ENCODE measurements at regions not wholly inside any gene's neighbourhood (a gene's known extent, or its start where the extent isn't known, plus 50 kb on each side); places are given as distances from the start of the nearest gene placed in this dataset.

DNA sequence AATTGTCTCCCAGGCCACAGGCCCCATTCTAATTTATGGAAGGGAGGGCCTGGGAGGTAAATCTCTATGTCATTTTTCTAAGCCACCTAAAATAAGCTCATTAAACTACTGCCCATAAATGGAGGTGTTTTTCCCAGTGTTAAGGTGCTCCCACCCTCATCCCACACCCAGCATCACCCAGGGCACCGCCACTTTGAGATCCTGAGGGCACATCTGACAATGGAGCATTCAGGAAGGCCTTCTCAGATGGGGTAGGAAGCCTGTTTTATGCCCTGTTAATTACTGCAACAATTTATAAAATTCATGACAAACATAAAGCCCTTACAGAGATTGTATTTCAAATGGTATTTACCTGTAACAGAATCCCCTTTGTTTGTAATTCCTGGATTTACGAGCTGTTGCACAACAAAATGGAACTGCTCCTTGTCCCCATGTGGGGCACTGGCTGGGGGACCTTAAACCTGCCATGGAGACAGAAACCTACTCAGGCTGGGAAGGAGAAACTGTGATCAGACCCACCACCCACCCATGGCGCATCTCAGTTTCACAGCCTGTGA lies 319.5 kb upstream of the USP24 start:
- no peak overlapping the region for H3K4me3 ChIP-seq (ENCODE audit: low read depth, low read length)
- TF ChIP-seq, protein P1, sequence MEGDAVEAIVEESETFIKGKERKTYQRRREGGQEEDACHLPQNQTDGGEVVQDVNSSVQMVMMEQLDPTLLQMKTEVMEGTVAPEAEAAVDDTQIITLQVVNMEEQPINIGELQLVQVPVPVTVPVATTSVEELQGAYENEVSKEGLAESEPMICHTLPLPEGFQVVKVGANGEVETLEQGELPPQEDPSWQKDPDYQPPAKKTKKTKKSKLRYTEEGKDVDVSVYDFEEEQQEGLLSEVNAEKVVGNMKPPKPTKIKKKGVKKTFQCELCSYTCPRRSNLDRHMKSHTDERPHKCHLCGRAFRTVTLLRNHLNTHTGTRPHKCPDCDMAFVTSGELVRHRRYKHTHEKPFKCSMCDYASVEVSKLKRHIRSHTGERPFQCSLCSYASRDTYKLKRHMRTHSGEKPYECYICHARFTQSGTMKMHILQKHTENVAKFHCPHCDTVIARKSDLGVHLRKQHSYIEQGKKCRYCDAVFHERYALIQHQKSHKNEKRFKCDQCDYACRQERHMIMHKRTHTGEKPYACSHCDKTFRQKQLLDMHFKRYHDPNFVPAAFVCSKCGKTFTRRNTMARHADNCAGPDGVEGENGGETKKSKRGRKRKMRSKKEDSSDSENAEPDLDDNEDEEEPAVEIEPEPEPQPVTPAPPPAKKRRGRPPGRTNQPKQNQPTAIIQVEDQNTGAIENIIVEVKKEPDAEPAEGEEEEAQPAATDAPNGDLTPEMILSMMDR (IDR thresholded peaks at IDR 0.05; ENCODE audit: borderline replicate concordance, insufficient read depth, low read depth, low read length), result no peak

DNA sequence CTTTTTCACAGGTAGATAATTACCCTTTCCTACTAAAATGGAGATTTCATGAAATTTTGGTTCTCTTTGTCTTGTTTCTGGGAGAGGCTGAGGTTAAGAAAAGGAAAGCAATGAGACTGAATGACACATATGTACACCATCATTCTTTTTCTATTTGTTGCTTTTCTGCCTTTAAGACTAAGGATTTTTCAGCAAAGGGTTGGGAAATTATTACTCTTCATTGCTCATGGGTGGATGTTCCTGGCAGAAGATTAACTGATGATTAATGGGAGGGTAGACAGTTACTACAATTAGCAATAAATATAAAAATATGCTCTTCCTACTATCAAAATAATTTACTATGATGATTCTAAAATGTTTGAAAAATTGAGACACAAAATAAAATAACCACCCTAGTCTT lies 316.5 kb upstream of the USP24 start:
- TF ChIP-seq, protein P1 (IDR thresholded peaks at IDR 0.05; ENCODE audit: borderline replicate concordance, insufficient read depth, low read depth, low read length), result no peak
- no peak overlapping the region for H3K4me3 ChIP-seq (ENCODE audit: low read depth, low read length)

- TF ChIP-seq, protein P1 (IDR thresholded peaks at IDR 0.05; ENCODE audit: borderline replicate concordance, insufficient read depth, low read depth, low read length), result no peak
- H3K4me3 ChIP-seq (ENCODE audit: low read depth, low read length), result no peak overlapping the region
Observed at GRCh38 chr1:55530749-55531478, 315.8 kb upstream of the USP24 start.

DNA sequence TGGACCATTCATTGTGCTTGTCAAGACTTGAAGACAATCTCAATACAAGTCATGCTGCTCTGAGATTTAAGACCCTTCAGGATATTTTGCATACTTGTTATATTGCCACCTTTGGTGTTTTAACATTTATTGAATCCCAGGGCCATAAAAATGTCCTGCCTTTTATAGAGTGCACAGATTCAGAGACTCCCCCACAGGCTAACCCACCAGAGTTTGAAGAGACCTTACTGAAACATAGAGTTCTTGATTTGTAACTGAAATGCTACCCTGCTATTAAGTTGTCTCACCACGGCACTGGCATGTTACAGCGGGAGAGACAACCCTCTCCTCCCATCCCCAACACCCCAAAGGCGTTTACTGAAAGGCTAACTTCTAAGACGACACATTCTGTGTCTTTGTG lies 313.9 kb upstream of the USP24 start:
- TF ChIP-seq, protein P1 (IDR thresholded peaks at IDR 0.05; ENCODE audit: borderline replicate concordance, insufficient read depth, low read depth, low read length), result no peak
- no peak overlapping the region for H3K4me3 ChIP-seq (ENCODE audit: low read depth, low read length)

- H3K4me3 ChIP-seq (ENCODE audit: low read depth, low read length), result no peak overlapping the region
- TF ChIP-seq, protein P1 (IDR thresholded peaks at IDR 0.05; ENCODE audit: borderline replicate concordance, insufficient read depth, low read depth, low read length), result no peak
Observed at GRCh38 chr1:55527831-55528230, 312.7 kb upstream of the USP24 start.

GRCh38 chr1:55526716-55527115 lies 311.6 kb upstream of the USP24 start:
- TF ChIP-seq, protein P1 (IDR thresholded peaks at IDR 0.05; ENCODE audit: borderline replicate concordance, insufficient read depth, low read depth, low read length), result no peak
- H3K4me3 ChIP-seq (ENCODE audit: low read depth, low read length), result no peak overlapping the region

GRCh38 chr1:55524006-55524405 lies 308.8 kb upstream of the USP24 start:
- TF ChIP-seq, protein P1 (IDR thresholded peaks at IDR 0.05; ENCODE audit: borderline replicate concordance, insufficient read depth, low read depth, low read length), result no peak
- no peak overlapping the region for H3K4me3 ChIP-seq (ENCODE audit: low read depth, low read length)

Data from GM12875 (cell line).